ENCODE measurements at regions not wholly inside any gene's neighbourhood (a gene's known extent, or its start where the extent isn't known, plus 50 kb on each side); places are given as distances from the start of the nearest gene placed in this dataset.

DNA sequence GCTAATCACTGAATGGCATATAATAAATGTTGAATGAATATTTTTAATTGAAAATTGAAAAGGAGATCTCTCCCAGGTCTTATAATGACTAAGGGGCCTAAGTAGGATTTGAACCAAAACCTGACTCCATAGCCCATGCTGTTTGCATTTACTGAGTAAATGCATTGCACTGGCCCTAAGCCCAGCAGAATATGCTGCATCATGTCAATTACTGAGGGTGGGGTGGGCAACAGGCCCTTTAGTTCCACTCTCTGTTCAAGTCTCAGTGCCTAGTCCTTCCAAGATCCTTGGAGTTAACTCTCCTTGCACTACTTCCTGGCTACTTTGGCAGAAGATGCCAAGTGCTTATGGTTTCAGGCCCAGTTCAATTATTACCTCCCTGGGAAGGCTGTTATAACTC lies 203.8 kb upstream of the DAB1 start:
- Histone ChIP-seq H3K36me3 (no peaks in the 10 kb centered on the region), H3K27ac (no peak overlapping the region), H3K9me3 (no peaks in the 10 kb centered on the region), H3K27me3 (no peaks in the 10 kb centered on the region), H3K4me1 (no peaks in the 10 kb centered on the region), H3K4me3 (no peak overlapping the region)
- DNase-seq: no peak
- TF ChIP-seq, protein P1, sequence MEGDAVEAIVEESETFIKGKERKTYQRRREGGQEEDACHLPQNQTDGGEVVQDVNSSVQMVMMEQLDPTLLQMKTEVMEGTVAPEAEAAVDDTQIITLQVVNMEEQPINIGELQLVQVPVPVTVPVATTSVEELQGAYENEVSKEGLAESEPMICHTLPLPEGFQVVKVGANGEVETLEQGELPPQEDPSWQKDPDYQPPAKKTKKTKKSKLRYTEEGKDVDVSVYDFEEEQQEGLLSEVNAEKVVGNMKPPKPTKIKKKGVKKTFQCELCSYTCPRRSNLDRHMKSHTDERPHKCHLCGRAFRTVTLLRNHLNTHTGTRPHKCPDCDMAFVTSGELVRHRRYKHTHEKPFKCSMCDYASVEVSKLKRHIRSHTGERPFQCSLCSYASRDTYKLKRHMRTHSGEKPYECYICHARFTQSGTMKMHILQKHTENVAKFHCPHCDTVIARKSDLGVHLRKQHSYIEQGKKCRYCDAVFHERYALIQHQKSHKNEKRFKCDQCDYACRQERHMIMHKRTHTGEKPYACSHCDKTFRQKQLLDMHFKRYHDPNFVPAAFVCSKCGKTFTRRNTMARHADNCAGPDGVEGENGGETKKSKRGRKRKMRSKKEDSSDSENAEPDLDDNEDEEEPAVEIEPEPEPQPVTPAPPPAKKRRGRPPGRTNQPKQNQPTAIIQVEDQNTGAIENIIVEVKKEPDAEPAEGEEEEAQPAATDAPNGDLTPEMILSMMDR (IDR thresholded peaks at IDR 0.05): no peak
- intact Hi-C loops (cut with DNase I; ENCODE audit: low total_unique reads): no loop called here

DNA sequence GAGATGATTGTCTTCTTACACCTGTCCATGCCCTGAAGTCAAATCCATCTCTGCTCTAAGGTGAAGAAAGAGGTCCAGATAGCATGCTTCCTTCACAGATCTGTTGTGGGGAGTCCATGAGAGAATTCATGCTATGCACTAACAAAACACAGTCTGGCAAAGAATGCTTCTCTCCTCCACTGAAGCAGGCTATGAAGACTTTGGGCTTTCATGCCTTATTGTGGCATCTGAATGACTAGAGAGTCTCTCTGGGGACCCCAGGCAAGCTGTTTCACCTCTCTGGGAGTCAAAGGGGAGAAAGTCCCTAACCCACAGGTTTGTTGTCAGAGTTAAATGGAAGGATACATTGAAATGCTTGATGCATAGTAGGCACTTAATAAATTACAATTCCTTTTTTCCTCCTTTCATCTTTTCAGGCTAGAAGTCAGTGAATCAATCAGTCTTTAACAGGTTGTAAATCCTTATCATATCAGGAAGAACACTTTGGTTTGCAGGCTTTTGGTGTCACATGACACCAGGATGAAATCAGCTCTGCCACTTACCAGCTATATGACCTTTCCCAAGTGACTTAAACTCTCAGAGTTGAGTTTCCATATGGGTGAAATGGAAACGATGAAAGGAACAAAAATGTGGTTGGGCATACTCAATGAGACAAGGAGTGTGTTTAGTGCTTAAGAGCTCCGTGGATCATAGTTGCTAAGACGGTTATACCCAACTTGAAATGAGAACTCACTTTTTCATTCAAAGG lies 200.1 kb upstream of the DAB1 start:
- Histone ChIP-seq H3K4me1 (no peaks in the 10 kb centered on the region), H3K9me3 (no peaks in the 10 kb centered on the region), H3K27ac (no peak overlapping the region), H3K36me3 (no peaks in the 10 kb centered on the region), H3K27me3 (no peaks in the 10 kb centered on the region), H3K4me3 (no peak overlapping the region)
- TF ChIP-seq, protein P1 (IDR thresholded peaks at IDR 0.05): no peak
- intact Hi-C loops (cut with DNase I; ENCODE audit: low total_unique reads): no loop called here
- DNase-seq: no peak

DNA sequence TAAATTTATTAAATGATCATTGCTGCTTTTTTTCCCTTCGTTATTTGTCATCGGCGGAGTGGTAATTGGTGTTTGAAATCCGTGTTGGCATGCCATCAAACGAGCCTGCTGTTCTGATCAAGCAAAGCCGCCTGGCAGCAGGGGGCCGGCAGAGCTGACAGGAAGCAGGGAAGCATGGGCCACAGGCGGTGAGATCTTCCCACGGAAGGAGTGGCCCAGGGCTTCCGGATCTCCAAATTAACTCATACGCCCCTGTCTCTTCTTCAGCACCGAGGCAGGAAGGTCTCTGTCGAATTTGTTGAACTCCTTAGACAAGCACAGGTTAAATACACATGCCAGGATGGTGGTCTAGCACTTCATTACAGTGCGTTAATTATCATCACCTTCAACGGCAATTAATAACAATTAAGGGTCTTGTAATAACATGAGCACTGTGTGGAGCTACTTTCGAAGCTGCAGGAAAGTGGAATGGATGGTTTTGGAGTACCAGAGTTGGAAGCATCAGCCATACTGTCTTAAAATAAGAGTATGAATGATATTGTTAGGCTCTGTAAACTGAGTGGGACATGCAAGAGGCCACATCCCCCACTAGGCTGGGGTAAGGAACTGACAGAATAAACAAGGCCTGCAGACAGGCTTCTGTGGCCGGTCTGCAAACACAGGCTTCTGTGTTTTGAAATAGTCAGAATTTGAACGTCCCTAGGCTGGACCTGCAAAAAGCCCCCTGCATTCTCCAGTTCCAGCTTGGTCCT lies 199.4 kb upstream of the DAB1 start:
- Histone ChIP-seq H3K9me3 (no peaks in the 10 kb centered on the region), H3K36me3 (no peaks in the 10 kb centered on the region), H3K4me1 (no peaks in the 10 kb centered on the region), H3K27ac (no peak overlapping the region), H3K27me3 (no peaks in the 10 kb centered on the region), H3K4me3 (no peak overlapping the region)
- DNase-seq: no peak
- intact Hi-C loops (cut with DNase I; ENCODE audit: low total_unique reads): no loop called here
- TF ChIP-seq, protein P1 (IDR thresholded peaks at IDR 0.05): no peak

DNA sequence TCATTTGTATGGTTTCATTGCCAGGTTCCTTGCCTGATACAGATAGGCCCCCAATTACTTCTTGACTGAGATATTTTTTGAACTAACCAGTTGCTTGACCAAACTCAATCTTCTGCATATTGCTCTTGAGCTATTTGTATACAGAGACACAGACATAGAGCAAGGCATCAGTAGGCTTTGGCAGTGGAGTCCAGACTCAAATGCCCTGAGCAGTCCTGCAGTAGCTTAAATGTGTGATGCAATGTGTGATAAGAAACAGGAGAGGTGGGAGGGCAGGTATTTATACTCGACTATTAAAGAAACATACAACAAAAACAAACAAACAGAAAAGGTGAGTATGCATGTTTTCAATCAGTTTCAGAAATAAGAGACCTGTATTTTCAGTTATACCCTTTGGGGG lies 197.9 kb upstream of the DAB1 start:
- no peak overlapping the region for H3K4me3 ChIP-seq
- no peaks in the 10 kb centered on the region for H3K4me1 ChIP-seq
- H3K27ac ChIP-seq: no peak overlapping the region
- intact Hi-C loops (cut with DNase I; ENCODE audit: low total_unique reads): no loop called here
- no peaks in the 10 kb centered on the region for H3K27me3 ChIP-seq
- DNase-seq: no peak
- no peaks in the 10 kb centered on the region for H3K9me3 ChIP-seq
- TF ChIP-seq, protein P1 (IDR thresholded peaks at IDR 0.05): no peak
- no peaks in the 10 kb centered on the region for H3K36me3 ChIP-seq

GRCh38 chr1:57620605-57621004 lies 196.7 kb upstream of the DAB1 start:
- intact Hi-C loops (cut with DNase I; ENCODE audit: low total_unique reads): no loop called here
- no peak overlapping the region for H3K27ac ChIP-seq
- TF ChIP-seq, protein P1 (IDR thresholded peaks at IDR 0.05): no peak
- no peaks in the 10 kb centered on the region for H3K4me1 ChIP-seq
- no peaks in the 10 kb centered on the region for H3K9me3 ChIP-seq
- DNase-seq: no peak
- no peak overlapping the region for H3K4me3 ChIP-seq
- no peaks in the 10 kb centered on the region for H3K27me3 ChIP-seq
- H3K36me3 ChIP-seq: no peaks in the 10 kb centered on the region
